ENCODE measurements at regions not wholly inside any gene's neighbourhood (a gene's known extent, or its start where the extent isn't known, plus 50 kb on each side); places are given as distances from the start of the nearest gene placed in this dataset.
A peak's percentile ranks its signal among the peaks of the same experiment; 100 is the strongest.

GRCh38 chr2:48250943-48251342, 63.5 kb upstream of the FOXN2 start:
- 5% methylated on average over 3 of the region's 3 CpGs for WGBS (ENCODE audit: low lambda C conversion rate)
- no TSS peak for BruUV-seq (replicated peaks)
- POLR2A ChIA-PET = no interaction called here
- TF ChIP-seq ZNF782 (CRISPR knock-in tag; IDR thresholded peaks at IDR 0.05; ENCODE audit: borderline replicate concordance) (no peak), PRDM4 (CRISPR knock-in tag; IDR thresholded peaks at IDR 0.05; ENCODE audit: borderline replicate concordance) (no peak), SOX5 (CRISPR knock-in tag; IDR thresholded peaks at IDR 0.05; ENCODE audit: borderline replicate concordance) (peak; percentile 73; the same call in 1 of the 2 replicates), ZNF503 (CRISPR knock-in tag; IDR thresholded peaks at IDR 0.05) (peak; percentile 71), SOX13 (IDR thresholded peaks at IDR 0.05) (no peak), SOX13 (CRISPR knock-in tag; conservative IDR thresholded peaks at IDR 0.05 in 1 of 2, IDR thresholded peaks at IDR 0.05 in 1 of 2) (peak in 1 of 2 experiments; percentile 66; a peak in 1 of 4 replicates), FOSL2 (CRISPR knock-in tag; IDR thresholded peaks at IDR 0.05) (peak; percentile 10; the same call in 1 of the 2 replicates), GMEB1 (CRISPR knock-in tag; IDR thresholded peaks at IDR 0.05; ENCODE audit: borderline replicate concordance) (no peak), ZUFSP (CRISPR knock-in tag; IDR thresholded peaks at IDR 0.05; ENCODE audit: borderline replicate concordance) (no peak), ZNF710 (CRISPR knock-in tag; IDR thresholded peaks at IDR 0.05; ENCODE audit: borderline replicate concordance) (peak; percentile 8; the same call in 1 of the 2 replicates), HMGXB4 (CRISPR knock-in tag; IDR thresholded peaks at IDR 0.05; ENCODE audit: borderline replicate concordance in 1 of 2, low read depth in 1 of 2) (no peak)

More at GRCh38 chr2:48250943-48251342, 63.5 kb upstream of the FOXN2 start:
- H3K4me1 ChIP-seq (ENCODE audit: insufficient read depth, low read length) = peaks cover 59% of the 10 kb centered on the region
- H3K36me3 ChIP-seq (replicated peaks in 1 of 2; ENCODE audit: control insufficient read depth in 1 of 2, insufficient read depth in 2 of 2, low read length in 2 of 2) = no peaks in the 10 kb centered on the region
- no peaks in the 10 kb centered on the region; a peak in 1 of 5 replicates for H3K27me3 ChIP-seq (ENCODE audit: control insufficient read depth in 1 of 2, insufficient read depth in 2 of 2, low read length in 2 of 2)
- no peaks in the 10 kb centered on the region for H3K79me2 ChIP-seq (ENCODE audit: insufficient read depth, low read length)
- in situ Hi-C loops (cut with HindIII; ENCODE audit: extremely low pct_ligation_motif_present, low pct_unique_long_range_greater_than_20kb) = no loop called here
- H2AFZ ChIP-seq (ENCODE audit: low read length) = no peak overlapping the region
- FAIRE-seq (peak; percentile 64), DNase-seq (ENCODE audit: low spot score) (peak; percentile 65), ATAC-seq (peak; percentile 7; the same call in 1 of the 3 replicates)
- no peak overlapping the region for H3K9ac ChIP-seq (ENCODE audit: insufficient read depth, low read depth, low read length)
- intact Hi-C loops (cut with micrococcal nuclease; ENCODE audit: unreplicated experiment) = loop anchor here (1.0 kb wide), 1 partner anchor 29 kb away; no protein-coding TSS in a partner anchor
- H3K4me2 ChIP-seq (ENCODE audit: low read depth, low read length) = peak overlapping the region; percentile 69
- peak overlapping the region; percentile 59 for H3K27ac ChIP-seq (ENCODE audit: extremely low read length, insufficient read depth, low read length)
- H3K9me3 ChIP-seq (ENCODE audit: low read length) = no peaks in the 10 kb centered on the region
- peak overlapping the region in 1 of 3 experiments; percentile 28; a peak in 1 of 6 replicates for H3K4me3 ChIP-seq (replicated peaks in 1 of 3; ENCODE audit: insufficient read depth in 1 of 3, low read depth in 2 of 3, low read length in 3 of 3)
- no peaks in the 10 kb centered on the region for H4K20me1 ChIP-seq (ENCODE audit: insufficient read depth, low read length)
- CTCF ChIA-PET (ENCODE audit: low intra/inter-chr PET ratio, low total read pairs) = no interaction called here
